HCT116 (cell line): ENCODE measurements at regions not wholly inside any gene's neighbourhood (a gene's known extent, or its start where the extent isn't known, plus 50 kb on each side); places are given as distances from the start of the nearest gene placed in this dataset.

ENCODE experiments used
- ATAC-seq: fragments of 200-7000 bp; cut with Tn5 transposase; 2 replicates; pipeline ENCODE4 v1.9.1; 2020; ENCODE audit warnings: mild to moderate bottlenecking, moderate library complexity
- BruUV-seq: library from RNA; stranded (reverse); fragments of 400-500 nt; replicated peaks from 2 replicates; lab custom pipeline; 2021; lab: Mats Ljungman, UMichigan
- CTCF ChIA-PET: fragments of 300-600 bp; sonication (Branson Sonifier 250); formaldehyde crosslinking; loops from one replicate; lab custom pipeline; 2021; ENCODE audit warnings: antibody characterized with exemption; lab: Charles Lee
- POLR2A ChIA-PET: fragments of 300-600, 350-600 bp; sonication (Branson Sonifier 250); formaldehyde crosslinking; loops from one replicate; lab custom pipeline; 2021; ENCODE audit warnings: antibody characterized with exemption; lab: Charles Lee
- RAD21 ChIA-PET, 2 experiments: fragments of 300-600 bp; sonication (Branson Sonifier 250); formaldehyde crosslinking; loops; one replicate each; lab custom pipeline; 2023; ENCODE audit warnings: low total read pairs in 2 of 2; ENCODE audit not compliant: uncharacterized antibody in 2 of 2, unreplicated experiment in 2 of 2, low non-redundant PET in 1 of 2; lab: Charles Lee
- DNase-seq: peaks from one replicate; pipeline ENCODE4 v3.0.0-alpha.2; 2010; ENCODE audit warnings: low read depth, low spot score
- H2AFZ ChIP-seq: fragments of 200-600 bp; shearing (Covaris generic), sonication (generic); 2 replicates; pipeline ENCODE4 v1.6.1; 2017; ENCODE audit warnings: low read depth, mixed run types, mixed read lengths, antibody characterized with exemption, low read length; ENCODE audit not compliant: poor library complexity, severe bottlenecking
- H3K27ac ChIP-seq: 2 replicates; pipeline ENCODE4 v1.5.1; 2012; ENCODE audit warnings: low read depth, low read length
- H3K27me3 ChIP-seq: fragments of 200-600 bp; sonication (generic); 2 replicates; pipeline ENCODE4 v1.6.1; 2016; ENCODE audit warnings: mixed run types, low read length, mixed read lengths; ENCODE audit not compliant: insufficient read depth
- H3K36me3 ChIP-seq, 2 experiments: fragments of 200-500 bp in 1 of 2; fragments of 200-600 bp in 1 of 2; sonication (Bioruptor generic) in 1 of 2; sonication (generic) in 1 of 2; 2 replicates each; pipeline versions ENCODE4 v1.5.1 to v1.6.1; 2014 to 2016; ENCODE audit warnings: low read length in 2 of 2, inconsistent platforms in 1 of 2, mixed read lengths in 1 of 2, mixed run types in 1 of 2; ENCODE audit not compliant: insufficient read depth in 2 of 2, control insufficient read depth in 1 of 2
- H3K4me1 ChIP-seq, 2 experiments: fragments of 200-600 bp in 1 of 2; sonication (generic) in 1 of 2; 2 replicates each; pipeline versions ENCODE4 v1.5.1 to v1.6.1; 2012 to 2017; ENCODE audit warnings: low read length in 2 of 2, inconsistent platforms in 1 of 2, mild to moderate bottlenecking in 1 of 2, mixed read lengths in 1 of 2, mixed run types in 1 of 2, moderate library complexity in 1 of 2; ENCODE audit not compliant: insufficient read depth in 2 of 2, control insufficient read depth in 1 of 2
- H3K4me2 ChIP-seq: fragments of 200-600 bp; sonication (generic); 2 replicates; pipeline ENCODE4 v1.6.1; 2017; ENCODE audit warnings: mixed run types, low read length, mixed read lengths
- H3K4me3 ChIP-seq, 2 experiments: fragments of 200-600 bp in 1 of 2; sonication (generic) in 1 of 2; replicated peaks in 1 of 2; 2 replicates each; pipeline ENCODE4 v1.5.1; 2011 to 2016; ENCODE audit warnings: low read length in 2 of 2, control low read depth in 1 of 2, low read depth in 1 of 2, mild to moderate bottlenecking in 1 of 2, mixed read lengths in 1 of 2, mixed run types in 1 of 2
- H3K79me2 ChIP-seq: fragments of 200-600 bp; sonication (generic); 2 replicates; pipeline ENCODE4 v1.6.1; 2017; ENCODE audit warnings: mild to moderate bottlenecking, mixed run types, low read length, moderate library complexity, mixed read lengths; ENCODE audit not compliant: insufficient read depth
- H3K9ac ChIP-seq: fragments of 200-600 bp; sonication (generic); 2 replicates; pipeline ENCODE4 v1.6.1; 2016; ENCODE audit warnings: low read length, mixed read lengths
- H3K9me2 ChIP-seq: fragments of 200-600 bp; sonication (generic), shearing (Covaris generic); 2 replicates; pipeline ENCODE4 v1.6.1; 2017; ENCODE audit warnings: mixed run types, mild to moderate bottlenecking, moderate library complexity; ENCODE audit not compliant: insufficient read depth
- H3K9me3 ChIP-seq, 2 experiments: fragments of 200-500 bp in 1 of 2; fragments of 200-600 bp in 1 of 2; sonication (Bioruptor generic) in 1 of 2; sonication (generic) in 1 of 2; 2 replicates each; pipeline ENCODE4 v1.6.1; 2014 to 2017; ENCODE audit warnings: low read length in 2 of 2, mixed read lengths in 2 of 2, inconsistent platforms in 1 of 2, low read depth in 1 of 2, mild to moderate bottlenecking in 1 of 2, mixed run types in 1 of 2, moderate library complexity in 1 of 2; ENCODE audit not compliant: control insufficient read depth in 1 of 2, insufficient read depth in 1 of 2
- H4K20me1 ChIP-seq: fragments of 200-600 bp; sonication (generic), shearing (Covaris generic); 2 replicates; pipeline ENCODE4 v1.6.1; 2017; ENCODE audit warnings: mixed run types, mild to moderate bottlenecking, moderate library complexity; ENCODE audit not compliant: insufficient read depth
- ATF3 ChIP-seq: IDR thresholded peaks from 2 replicates; pipeline ENCODE4 v1.6.1; 2012
- CBX3 ChIP-seq: IDR thresholded peaks from 2 replicates; pipeline ENCODE4 v1.6.1; 2012; ENCODE audit warnings: low read depth
- CEBPB ChIP-seq: IDR thresholded peaks from 2 replicates; pipeline ENCODE4 v1.6.1; 2012; ENCODE audit warnings: low read depth
- EGR1 ChIP-seq: IDR thresholded peaks from 2 replicates; pipeline ENCODE4 v1.6.1; 2012; ENCODE audit warnings: low read depth
- ELF1 ChIP-seq: IDR thresholded peaks from 2 replicates; pipeline ENCODE4 v1.6.1; 2012; ENCODE audit warnings: low read depth, borderline replicate concordance
- EZH2 ChIP-seq: fragments of 200-600 bp; sonication (generic); IDR thresholded peaks from 2 replicates; pipeline ENCODE4 v1.6.1; 2017; ENCODE audit warnings: antibody characterized with exemption, mixed run types
- EZH2phosphoT487 ChIP-seq: fragments of 200-600 bp; IDR thresholded peaks from 2 replicates; pipeline ENCODE4 v1.6.1; 2018; ENCODE audit warnings: antibody characterized with exemption, borderline replicate concordance
- FOSL1 ChIP-seq: IDR thresholded peaks from 2 replicates; pipeline ENCODE4 v1.6.1; 2012; ENCODE audit warnings: low read depth
- JUND ChIP-seq: IDR thresholded peaks from 2 replicates; pipeline ENCODE4 v1.6.1; 2012
- POLR2AphosphoS5 ChIP-seq: IDR thresholded peaks from 2 replicates; pipeline ENCODE4 v1.6.1; 2011; ENCODE audit warnings: mild to moderate bottlenecking, low read depth, low read length, moderate library complexity
- RAD21 ChIP-seq: IDR thresholded peaks from 2 replicates; pipeline ENCODE4 v1.6.1; 2012; ENCODE audit warnings: low read depth, mild to moderate bottlenecking
- SIN3A ChIP-seq: IDR thresholded peaks from 2 replicates; pipeline ENCODE4 v1.6.1; 2012; ENCODE audit warnings: low read depth
- SP1 ChIP-seq: IDR thresholded peaks from 2 replicates; pipeline ENCODE4 v1.6.1; 2012; ENCODE audit warnings: low read depth
- SRF ChIP-seq: IDR thresholded peaks from 2 replicates; pipeline ENCODE4 v1.6.1; 2012; ENCODE audit warnings: low read depth
- TCF7L2 ChIP-seq: IDR thresholded peaks from 2 replicates; pipeline ENCODE4 v1.7.0; 2011; ENCODE audit warnings: borderline replicate concordance, inconsistent platforms; ENCODE audit not compliant: insufficient read depth, insufficient read length; ENCODE audit errors: extremely low read depth
- YY1 ChIP-seq: IDR thresholded peaks from 2 replicates; pipeline ENCODE4 v1.6.1; 2011; ENCODE audit warnings: low read length, low read depth, moderate library complexity, mild to moderate bottlenecking; ENCODE audit not compliant: insufficient replicate concordance; ENCODE audit errors: extremely low read depth
- ZBTB33 ChIP-seq: IDR thresholded peaks from 2 replicates; pipeline ENCODE4 v1.6.1; 2011; ENCODE audit warnings: mild to moderate bottlenecking, low read length, moderate library complexity; ENCODE audit not compliant: insufficient replicate concordance; ENCODE audit errors: extremely low read depth
- ZFX ChIP-seq: fragments of 450-650 bp; IDR thresholded peaks from 2 replicates; pipeline ENCODE4 v1.6.1; 2017
- ZNF274 ChIP-seq: fragments of 200-500 bp; sonication (Bioruptor generic); IDR thresholded peaks from 2 replicates; pipeline ENCODE4 v1.6.1; 2014; ENCODE audit warnings: mild to moderate bottlenecking, low read depth, low read length, inconsistent platforms
- intact Hi-C: fragments of 100-400 bp; cut with micrococcal nuclease; formaldehyde crosslinking; loops from 2 replicates; pipeline ENCODE4 v1.10.0; 2022
- TF ChIP-seq, protein P1 (sequence below): IDR thresholded peaks from 2 replicates; pipeline ENCODE4 v1.6.1; 2012

DNA sequence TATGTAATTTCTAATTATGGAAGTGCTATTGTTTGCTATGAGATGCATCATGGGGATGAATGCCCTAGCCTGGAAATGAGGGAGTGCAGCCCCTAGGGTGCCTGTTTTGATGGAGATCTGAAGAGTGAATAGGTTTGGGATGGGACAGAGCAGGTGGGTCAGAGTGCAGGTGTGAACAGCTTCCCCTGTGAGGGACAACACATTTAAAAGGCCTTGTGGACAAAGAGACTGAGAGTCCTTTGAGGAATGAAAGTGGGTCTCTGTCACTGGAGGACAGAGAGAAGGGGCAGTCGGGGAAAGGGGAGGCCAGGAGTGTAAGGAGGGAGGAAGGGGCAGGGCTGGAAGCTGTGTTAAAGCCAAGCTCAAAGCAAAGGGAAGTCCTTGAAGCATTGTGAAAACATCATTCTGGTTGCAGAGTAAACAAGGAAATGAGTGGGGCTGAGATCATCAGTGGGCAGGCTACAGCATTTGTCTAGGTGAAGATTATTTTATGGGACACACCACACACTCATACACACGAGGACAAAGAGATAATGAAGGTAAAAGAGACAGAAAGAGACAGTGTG, 877.6 kb downstream of the SLC4A3 start:
- BruUV-seq, result no TSS peak
- H3K79me2 ChIP-seq, result no peaks in the 10 kb centered on the region
- H3K27ac ChIP-seq, result no peak overlapping the region
- ChIA-PET POLR2A (no interaction called here), CTCF (no interaction called here), RAD21 (no interaction called here)
- H3K27me3 ChIP-seq, result no peaks in the 10 kb centered on the region
- H3K36me3 ChIP-seq, result no peaks in the 10 kb centered on the region
- ATAC-seq (no peak), DNase-seq (no peak)
- H2AFZ ChIP-seq, result no peak overlapping the region
- intact Hi-C loops, result no loop called here
- H3K4me1 ChIP-seq, result peaks cover 0 to 6% of the 10 kb centered on the region in 2 experiments; a peak in 1 of 4 replicates
- no peaks in the 10 kb centered on the region for H3K9me3 ChIP-seq
- 0 out of 2 replicates have a peak, but pooled peaks have one; percentile 17 for TF ChIP-seq SP1
- no peak for TF ChIP-seq ATF3
- H3K4me3 ChIP-seq, result no peak overlapping the region
- H3K4me2 ChIP-seq, result no peak overlapping the region
- H4K20me1 ChIP-seq, result no peaks in the 10 kb centered on the region
- no peaks in the 10 kb centered on the region for H3K9me2 ChIP-seq
- no peak overlapping the region for H3K9ac ChIP-seq

GRCh38 chr2:220506466-220506865, 879.0 kb downstream of the SLC4A3 start:
- ChIA-PET RAD21 (no interaction called here), POLR2A (no interaction called here), CTCF (no interaction called here)
- no peak overlapping the region for H3K27ac ChIP-seq
- no peaks in the 10 kb centered on the region for H4K20me1 ChIP-seq
- intact Hi-C loops, result no loop called here
- ATAC-seq (no peak), DNase-seq (no peak)
- H3K4me2 ChIP-seq, result no peak overlapping the region
- no peaks in the 10 kb centered on the region for H3K36me3 ChIP-seq
- H3K27me3 ChIP-seq, result no peaks in the 10 kb centered on the region
- no peaks in the 10 kb centered on the region for H3K9me2 ChIP-seq
- H3K79me2 ChIP-seq, result no peaks in the 10 kb centered on the region
- H3K4me1 ChIP-seq, result peaks cover 0 to 6% of the 10 kb centered on the region in 2 experiments; a peak in 1 of 4 replicates
- H3K9ac ChIP-seq, result no peak overlapping the region
- TF ChIP-seq TCF7L2, result no peak
- TF ChIP-seq SRF, result no peak
- no peak for TF ChIP-seq ZNF274
- TF ChIP-seq ELF1, result no peak
- no peak for TF ChIP-seq EGR1
- no peak for TF ChIP-seq EZH2phosphoT487
- TF ChIP-seq CBX3, result no peak
- TF ChIP-seq SIN3A, result no peak
- TF ChIP-seq SP1, result no peak
- TF ChIP-seq JUND, result no peak
- TF ChIP-seq RAD21, result no peak
- TF ChIP-seq EZH2, result no peak
- no peak for TF ChIP-seq ATF3
- no peak for TF ChIP-seq ZBTB33
- no peak for TF ChIP-seq POLR2AphosphoS5
- TF ChIP-seq CEBPB, result no peak
- TF ChIP-seq, protein P1, sequence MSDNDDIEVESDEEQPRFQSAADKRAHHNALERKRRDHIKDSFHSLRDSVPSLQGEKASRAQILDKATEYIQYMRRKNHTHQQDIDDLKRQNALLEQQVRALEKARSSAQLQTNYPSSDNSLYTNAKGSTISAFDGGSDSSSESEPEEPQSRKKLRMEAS, result no peak
- no peak for TF ChIP-seq YY1
- no peak for TF ChIP-seq FOSL1
- no peak for TF ChIP-seq ZFX
- TF ChIP-seq, all 23 proteins: peak for 0
- BruUV-seq, result no TSS peak
- Histone ChIP-seq H2AFZ (no peak overlapping the region), H3K9me3 (no peaks in the 10 kb centered on the region), H3K4me3 (no peak overlapping the region)
